GM12864 (cell line): ENCODE measurements at regions not wholly inside any gene's neighbourhood (a gene's known extent, or its start where the extent isn't known, plus 50 kb on each side); places are given as distances from the start of the nearest gene placed in this dataset.

Source experiments
- DNase-seq: peaks from one replicate; pipeline ENCODE4 v3.0.0-alpha.2; 2011; ENCODE audit warnings: low read depth
- H3K4me3 ChIP-seq: 2 replicates; pipeline ENCODE4 v1.5.1; 2011; ENCODE audit warnings: mild to moderate bottlenecking, low read depth, low read length, control low read depth
- CTCF ChIP-seq: IDR thresholded peaks from 2 replicates; pipeline ENCODE4 v1.5.1; 2011; ENCODE audit warnings: low read depth, mild to moderate bottlenecking, moderate library complexity, low read length, control low read depth, inconsistent platforms; ENCODE audit errors: missing control alignments

DNA sequence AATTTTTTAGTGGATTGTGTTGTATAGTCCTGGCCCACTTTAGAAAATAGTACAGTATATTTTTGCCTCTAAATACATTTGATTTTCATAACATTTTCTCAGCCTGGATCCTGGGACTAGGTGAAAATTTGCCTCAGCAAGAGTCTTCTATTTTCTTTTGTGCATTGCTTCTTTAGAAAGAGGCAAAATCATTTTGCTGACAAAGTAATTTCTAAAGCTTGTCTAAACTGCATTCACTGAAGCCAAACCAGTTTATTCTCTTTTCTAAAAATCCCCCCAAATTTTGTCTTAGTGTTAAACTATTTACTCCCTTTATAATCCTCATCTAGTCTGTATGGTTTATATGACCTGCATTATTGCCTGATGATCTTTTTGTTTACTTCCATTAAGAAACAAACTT is 326.3 kb downstream of the C4orf33 start:
- TF ChIP-seq CTCF, result no peak
- H3K4me3 ChIP-seq, result no peak overlapping the region
- no peak for DNase-seq

DNA sequence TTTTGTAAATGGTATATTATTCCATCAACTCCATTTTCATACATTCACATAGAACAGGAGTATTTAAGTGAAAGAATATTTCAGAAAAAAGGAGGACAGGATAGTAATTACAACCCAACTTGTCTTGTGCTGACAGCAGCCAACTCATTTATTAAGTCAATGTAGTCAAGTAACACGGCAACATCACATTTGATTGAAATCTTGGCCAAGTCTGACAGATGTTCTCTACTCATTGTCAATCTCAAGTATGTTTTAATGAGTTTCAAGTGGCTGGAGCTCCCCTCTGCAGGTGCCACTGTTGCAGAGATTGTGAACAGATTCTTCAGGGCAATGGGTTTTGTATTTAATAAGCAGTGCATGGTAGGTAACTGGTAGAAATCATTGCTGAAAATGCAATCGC is 332.5 kb downstream of the C4orf33 start:
- no peak for TF ChIP-seq CTCF
- no peak for DNase-seq
- no peak overlapping the region for H3K4me3 ChIP-seq

DNA sequence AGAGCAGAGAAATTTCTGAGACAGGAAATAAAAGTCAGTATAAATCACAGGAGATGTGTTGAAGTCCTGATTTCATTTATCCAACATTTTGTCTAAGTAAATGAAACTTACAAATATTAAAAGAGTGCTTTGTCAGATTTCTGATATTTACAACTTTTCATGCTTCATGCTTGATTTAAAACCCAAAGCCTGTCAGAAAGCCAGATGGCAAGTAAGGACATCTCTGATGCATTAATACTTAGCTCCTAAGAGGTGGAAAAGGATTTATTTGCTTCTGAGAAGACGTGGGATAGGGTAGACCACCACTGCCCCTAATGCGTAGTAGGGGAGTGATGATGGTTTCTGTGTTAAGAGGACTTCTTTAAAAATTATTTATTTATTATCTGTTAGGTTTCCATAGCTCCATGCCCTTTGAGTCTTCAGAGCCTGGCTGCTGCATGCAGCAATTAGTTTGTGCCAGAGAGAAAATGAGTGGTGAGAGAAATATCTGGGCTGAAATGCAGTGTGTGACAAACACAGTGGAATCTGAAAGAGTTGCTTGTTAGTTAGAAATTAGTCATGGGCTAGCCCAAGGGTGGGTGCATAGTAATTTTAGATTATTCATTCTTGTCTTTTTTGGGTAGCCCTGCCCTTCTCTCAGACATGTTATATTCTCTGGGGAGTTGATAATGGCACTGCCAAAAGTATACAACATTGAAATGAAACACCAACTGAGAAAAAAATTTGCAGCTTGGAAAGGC is 333.8 kb downstream of the C4orf33 start:
- no peak for TF ChIP-seq CTCF
- no peak for DNase-seq
- H3K4me3 ChIP-seq, result no peak overlapping the region

DNA sequence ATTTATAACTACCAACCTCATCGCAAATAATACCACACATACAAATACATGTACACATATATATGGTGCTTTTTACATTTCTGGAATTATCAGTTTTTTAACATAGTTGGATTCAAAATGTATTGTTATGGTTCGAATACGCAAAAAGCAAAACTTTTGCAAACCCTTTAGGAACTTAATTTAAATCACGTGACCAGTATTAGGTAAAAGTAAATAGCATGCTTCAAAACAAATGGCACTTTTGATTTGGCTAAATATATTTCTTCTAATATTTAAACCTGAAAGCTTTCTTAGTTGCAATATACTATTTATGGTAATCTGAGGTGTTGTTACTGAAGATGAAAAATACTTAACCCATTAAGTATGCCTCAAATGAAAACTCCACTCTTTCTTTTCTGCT is 341.4 kb downstream of the C4orf33 start:
- TF ChIP-seq CTCF, result no peak
- H3K4me3 ChIP-seq, result no peak overlapping the region
- DNase-seq, result no peak

GRCh38 chr4:129438456-129438981 is 342.6 kb downstream of the C4orf33 start:
- no peak for DNase-seq
- TF ChIP-seq CTCF, result no peak
- no peak overlapping the region for H3K4me3 ChIP-seq

GRCh38 chr4:129446074-129446473 is 350.1 kb downstream of the C4orf33 start:
- H3K4me3 ChIP-seq, result no peak overlapping the region
- DNase-seq, result no peak
- TF ChIP-seq CTCF, result no peak
